Subcutaneous abdominal adipose tissue (tissue), 5 donors: ENCODE measurements at regions not wholly inside any gene's neighbourhood (a gene's known extent, or its start where the extent isn't known, plus 50 kb on each side); places are given as distances from the start of the nearest gene placed in this dataset.
"Not testable (repeated sequence)": the region's sequence is repeated elsewhere in the genome, so short reads cannot be mapped to it uniquely, and the experiment has no call there.

Experiments
- H3K27ac ChIP-seq: one replicate; pipeline ENCODE4 v1.7.0; 2013; ENCODE audit warnings: low read depth, mild to moderate bottlenecking, inconsistent platforms, low read length, moderate library complexity
- H3K27me3 ChIP-seq, 5 donors: one replicate each; pipeline ENCODE4 v1.7.0; 2013; ENCODE audit warnings: low read length in 5 of 5, inconsistent platforms in 1 of 5; ENCODE audit not compliant: control insufficient read depth in 5 of 5, insufficient read depth in 4 of 5
- H3K36me3 ChIP-seq, 5 donors: one replicate each; pipeline ENCODE4 v1.7.0; 2013; ENCODE audit warnings: low read length in 5 of 5; ENCODE audit not compliant: control insufficient read depth in 5 of 5, insufficient read depth in 5 of 5
- H3K4me1 ChIP-seq, 5 donors: one replicate each; pipeline ENCODE4 v1.7.0; 2013; ENCODE audit warnings: low read length in 5 of 5, mild to moderate bottlenecking in 3 of 5, moderate library complexity in 1 of 5; ENCODE audit not compliant: control insufficient read depth in 5 of 5, insufficient read depth in 5 of 5
- H3K4me3 ChIP-seq, 5 donors: one replicate each; pipeline ENCODE4 v1.7.0; 2013; ENCODE audit warnings: low read length in 5 of 5, low read depth in 1 of 5
- H3K9ac ChIP-seq, 5 donors: one replicate each; pipeline ENCODE4 v1.7.0; 2013; ENCODE audit warnings: low read length in 5 of 5, mild to moderate bottlenecking in 4 of 5, moderate library complexity in 3 of 5
- H3K9me3 ChIP-seq, 5 donors: one replicate each; pipeline ENCODE4 v1.7.0; 2013; ENCODE audit warnings: low read length in 5 of 5; ENCODE audit not compliant: control insufficient read depth in 5 of 5
- donor health status: healthy.
- donor health status: healthy.
- donor health status: healthy.
- donor health status: healthy.
- donor health status: healthy.

- Histone ChIP-seq H3K9ac (no peak overlapping the region), H3K27me3 (peaks cover 0 to 5% (median 0%) of the 10 kb centered on the region in 5 donors), H3K4me1 (no peaks in the 10 kb centered on the region)
Observed at GRCh38 chr12:33718631-33719030, 279.0 kb upstream of the SYT10 start.

DNA sequence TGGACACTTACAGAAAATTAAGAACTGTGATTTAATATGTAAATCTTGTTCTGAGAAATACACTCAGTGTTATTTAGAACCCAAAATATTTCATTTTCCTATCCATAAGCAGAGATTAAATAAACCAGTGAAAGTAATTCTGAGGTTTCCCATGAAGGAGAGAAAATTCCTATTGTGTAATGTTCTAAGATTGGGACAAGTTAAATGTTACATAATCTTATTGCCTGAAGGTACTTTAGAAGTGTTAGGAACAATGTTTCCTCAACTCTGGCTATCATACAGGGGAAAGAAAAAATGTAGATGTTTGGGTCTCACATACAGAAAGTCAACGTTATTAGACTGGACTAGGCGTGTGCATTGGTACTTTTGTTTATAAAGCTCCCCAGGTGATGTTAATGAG lies 281.9 kb upstream of the SYT10 start:
- Histone ChIP-seq H3K27ac (no peak overlapping the region), H3K27me3 (peaks cover 0 to 5% (median 0%) of the 10 kb centered on the region in 5 donors), H3K9ac (no peak overlapping the region), H3K4me3 (no peak overlapping the region), H3K9me3 (no peaks in the 10 kb centered on the region), H3K4me1 (no peaks in the 10 kb centered on the region), H3K36me3 (no peaks in the 10 kb centered on the region)

More at GRCh38 chr12:33718631-33719030, 279.0 kb upstream of the SYT10 start:
- no peaks in the 10 kb centered on the region for H3K36me3 ChIP-seq
- no peak overlapping the region for H3K27ac ChIP-seq
- H3K4me3 ChIP-seq, result no peak overlapping the region
- H3K9me3 ChIP-seq, result no peaks in the 10 kb centered on the region

GRCh38 chr12:33724867-33725266 lies 285.2 kb upstream of the SYT10 start:
- no peaks in the 10 kb centered on the region for H3K27me3 ChIP-seq
- H3K9me3 ChIP-seq, result peaks cover 0 to 3% (median 0%) of the 10 kb centered on the region in 5 donors
- H3K27ac ChIP-seq, result no peak overlapping the region
- no peaks in the 10 kb centered on the region for H3K36me3 ChIP-seq
- H3K4me1 ChIP-seq, result no peaks in the 10 kb centered on the region
- no peak overlapping the region for H3K4me3 ChIP-seq
- H3K9ac ChIP-seq, result no peak overlapping the region

DNA sequence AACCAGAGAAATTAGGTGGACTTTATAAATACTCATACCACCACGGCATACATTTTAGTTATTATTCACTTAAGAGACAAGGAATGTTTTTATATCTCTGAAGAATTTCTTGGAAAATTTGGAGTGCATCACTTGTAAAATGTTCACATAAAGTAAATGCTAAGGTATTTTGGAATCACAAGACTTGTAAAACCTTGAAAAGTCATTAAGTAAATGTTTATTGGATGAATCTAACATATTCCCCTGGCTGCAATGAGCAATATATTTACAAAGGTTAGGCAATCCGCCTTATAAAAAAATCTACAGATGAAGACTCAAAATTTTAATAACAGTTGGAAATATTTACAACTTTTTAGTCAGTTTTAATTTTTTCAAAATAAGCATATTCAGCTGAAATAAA lies 287.4 kb upstream of the ALG10 start:
- Histone ChIP-seq H3K4me1 (no peaks in the 10 kb centered on the region), H3K36me3 (no peaks in the 10 kb centered on the region), H3K4me3 (no peak overlapping the region)

DNA sequence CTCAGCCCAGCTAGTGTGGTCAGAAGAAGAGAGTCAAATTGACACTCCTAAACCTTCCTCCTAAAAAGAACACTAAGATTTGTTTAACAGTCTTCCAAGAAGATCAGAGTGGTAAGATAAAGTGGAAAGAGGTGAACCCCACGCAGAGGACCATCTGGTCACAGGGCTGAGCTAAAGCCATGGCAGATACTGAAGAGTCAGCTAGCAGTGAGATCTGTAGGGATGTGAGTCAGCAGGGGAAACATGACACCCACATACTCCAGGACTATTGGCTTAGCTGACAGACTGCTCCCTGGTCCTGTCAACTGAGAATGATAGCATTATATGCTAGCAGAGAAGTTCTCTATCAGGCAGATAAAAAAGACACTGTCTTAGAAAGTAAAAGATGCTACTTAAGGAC lies 269.4 kb upstream of the ALG10 start:
- Histone ChIP-seq H3K4me3 (no peak overlapping the region), H3K36me3 (no peaks in the 10 kb centered on the region), H3K9me3 (peaks cover 0 to 1% (median 0%) of the 10 kb centered on the region in 5 donors), H3K27me3 (no peaks in the 10 kb centered on the region), H3K9ac (no peak overlapping the region), H3K4me1 (no peaks in the 10 kb centered on the region), H3K27ac (no peak overlapping the region)

More for the DNA sequence above, 287.4 kb upstream of the ALG10 start:
- Histone ChIP-seq H3K27me3 (no peaks in the 10 kb centered on the region), H3K27ac (no peak overlapping the region), H3K9me3 (peaks cover 0 to 5% (median 0%) of the 10 kb centered on the region in 5 donors), H3K9ac (no peak overlapping the region)

- Histone ChIP-seq H3K27me3 (no peaks in the 10 kb centered on the region), H3K9me3 (peaks cover 0 to 2% (median 0%) of the 10 kb centered on the region in 5 donors), H3K27ac (no peak overlapping the region), H3K36me3 (no peaks in the 10 kb centered on the region), H3K4me3 (no peak overlapping the region), H3K9ac (no peak overlapping the region), H3K4me1 (no peaks in the 10 kb centered on the region)
Observed at GRCh38 chr12:33757701-33758100, 264.6 kb upstream of the ALG10 start.

DNA sequence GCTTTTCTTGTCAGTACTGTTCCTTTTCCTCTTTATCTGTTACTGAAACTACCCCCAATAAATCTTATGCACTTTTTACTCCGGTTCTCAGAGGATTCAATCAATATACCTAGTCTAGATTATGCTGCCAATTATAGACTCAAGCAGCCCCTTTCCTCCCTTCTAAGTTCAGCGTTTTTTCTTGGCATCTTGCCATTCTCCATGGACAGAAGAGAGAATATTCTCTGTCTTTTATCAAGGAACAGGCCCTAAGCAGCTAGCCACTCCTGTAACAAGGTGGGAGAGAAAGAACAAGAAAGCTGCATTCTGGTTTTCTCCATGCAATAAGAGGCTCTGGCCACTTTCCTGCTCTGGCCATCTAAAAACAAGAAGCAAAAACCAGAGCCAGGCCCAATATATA lies 263.0 kb upstream of the ALG10 start:
- Histone ChIP-seq H3K4me3 (no peak overlapping the region), H3K9ac (no peak overlapping the region), H3K27me3 (no peaks in the 10 kb centered on the region), H3K27ac (no peak overlapping the region), H3K9me3 (peaks cover 0 to 2% (median 0%) of the 10 kb centered on the region in 5 donors), H3K36me3 (no peaks in the 10 kb centered on the region), H3K4me1 (no peaks in the 10 kb centered on the region)

DNA sequence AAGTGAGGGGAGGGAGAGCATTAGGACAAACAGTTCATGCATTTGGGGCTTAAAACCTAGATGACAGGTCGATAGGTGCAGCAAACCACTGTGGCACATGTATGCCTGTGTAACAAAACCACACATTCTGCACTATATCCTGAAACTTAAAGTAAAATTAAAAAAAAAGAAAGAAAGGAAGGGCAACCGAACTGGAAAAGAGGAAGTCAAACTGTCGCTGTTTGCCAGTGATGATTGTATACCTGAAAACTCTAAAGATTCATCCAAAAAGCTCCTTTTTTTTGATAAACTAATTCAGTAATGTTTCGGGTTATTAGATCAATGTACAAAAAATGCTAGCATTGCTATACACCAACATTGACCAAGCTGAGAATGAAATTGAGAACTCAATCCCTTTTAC lies 259.0 kb upstream of the ALG10 start:
- Histone ChIP-seq H3K9ac (no peak overlapping the region), H3K36me3 (no peaks in the 10 kb centered on the region), H3K27me3 (no peaks in the 10 kb centered on the region), H3K9me3 (no peaks in the 10 kb centered on the region), H3K27ac (no peak overlapping the region), H3K4me3 (no peak overlapping the region), H3K4me1 (no peaks in the 10 kb centered on the region)

DNA sequence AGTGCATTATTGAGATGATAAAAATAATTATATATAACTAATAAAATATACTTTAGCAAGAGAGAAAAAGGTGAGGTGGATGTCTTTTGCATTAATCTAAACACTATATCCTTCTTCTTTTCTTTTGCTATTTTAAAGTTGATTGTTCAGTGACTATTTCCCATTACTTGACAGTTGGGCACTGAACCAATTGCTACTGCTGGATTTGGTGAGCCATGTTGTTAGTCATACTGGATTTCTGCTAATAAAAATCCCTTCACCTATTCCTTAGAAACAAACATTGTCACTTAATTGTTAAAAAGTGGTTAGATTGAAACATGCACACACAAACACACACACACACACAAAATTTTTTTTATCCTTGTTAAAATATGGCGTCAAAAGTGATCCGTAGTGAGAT lies 251.6 kb upstream of the ALG10 start:
- Histone ChIP-seq H3K9ac (no peak overlapping the region), H3K9me3 (no peaks in the 10 kb centered on the region), H3K27ac (no peak overlapping the region), H3K36me3 (no peaks in the 10 kb centered on the region), H3K27me3 (no peaks in the 10 kb centered on the region), H3K4me1 (no peaks in the 10 kb centered on the region), H3K4me3 (no peak overlapping the region)

GRCh38 chr12:33771889-33772288 lies 250.4 kb upstream of the ALG10 start:
- Histone ChIP-seq H3K4me1 (no peaks in the 10 kb centered on the region), H3K9ac (no peak overlapping the region), H3K36me3 (no peaks in the 10 kb centered on the region), H3K27me3 (no peaks in the 10 kb centered on the region), H3K4me3 (no peak overlapping the region), H3K27ac (no peak overlapping the region), H3K9me3 (no peaks in the 10 kb centered on the region)

GRCh38 chr12:33773091-33773490 lies 249.2 kb upstream of the ALG10 start:
- not testable (repeated sequence) for H3K9me3 ChIP-seq, H3K27me3 ChIP-seq

More at GRCh38 chr12:33773091-33773490, 249.2 kb upstream of the ALG10 start:
- H3K4me3 ChIP-seq, H3K4me1 ChIP-seq, H3K9ac ChIP-seq, H3K36me3 ChIP-seq, H3K27ac ChIP-seq: not testable (repeated sequence)
